ENCODE measurements at regions not wholly inside any gene's neighbourhood (a gene's known extent, or its start where the extent isn't known, plus 50 kb on each side); places are given as distances from the start of the nearest gene placed in this dataset.

DNA sequence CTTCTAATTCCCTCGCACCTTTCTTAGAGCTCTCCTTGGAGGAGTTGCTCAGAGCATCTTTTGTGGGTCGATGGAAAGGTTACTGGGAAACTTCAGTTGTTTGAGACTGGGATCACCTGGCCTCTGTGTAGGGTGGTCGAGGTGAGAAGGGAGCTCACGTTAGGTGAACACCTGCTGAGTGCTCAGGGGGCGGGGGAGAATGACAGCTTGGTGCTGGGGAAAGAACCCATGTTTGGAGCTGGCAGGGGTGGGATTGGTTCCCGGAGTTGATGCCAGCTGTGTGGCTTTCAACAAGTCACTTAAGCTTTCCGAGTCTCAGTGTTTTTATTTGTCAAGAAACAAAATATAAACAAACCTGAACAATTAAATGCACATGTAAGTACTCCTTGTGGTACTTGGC is 122.3 kb downstream of the GLI2 start:
- no peak for DNase-seq
- no peaks in the 10 kb centered on the region for H3K27me3 ChIP-seq (ENCODE audit: control insufficient read depth, insufficient read depth, low read length)

DNA sequence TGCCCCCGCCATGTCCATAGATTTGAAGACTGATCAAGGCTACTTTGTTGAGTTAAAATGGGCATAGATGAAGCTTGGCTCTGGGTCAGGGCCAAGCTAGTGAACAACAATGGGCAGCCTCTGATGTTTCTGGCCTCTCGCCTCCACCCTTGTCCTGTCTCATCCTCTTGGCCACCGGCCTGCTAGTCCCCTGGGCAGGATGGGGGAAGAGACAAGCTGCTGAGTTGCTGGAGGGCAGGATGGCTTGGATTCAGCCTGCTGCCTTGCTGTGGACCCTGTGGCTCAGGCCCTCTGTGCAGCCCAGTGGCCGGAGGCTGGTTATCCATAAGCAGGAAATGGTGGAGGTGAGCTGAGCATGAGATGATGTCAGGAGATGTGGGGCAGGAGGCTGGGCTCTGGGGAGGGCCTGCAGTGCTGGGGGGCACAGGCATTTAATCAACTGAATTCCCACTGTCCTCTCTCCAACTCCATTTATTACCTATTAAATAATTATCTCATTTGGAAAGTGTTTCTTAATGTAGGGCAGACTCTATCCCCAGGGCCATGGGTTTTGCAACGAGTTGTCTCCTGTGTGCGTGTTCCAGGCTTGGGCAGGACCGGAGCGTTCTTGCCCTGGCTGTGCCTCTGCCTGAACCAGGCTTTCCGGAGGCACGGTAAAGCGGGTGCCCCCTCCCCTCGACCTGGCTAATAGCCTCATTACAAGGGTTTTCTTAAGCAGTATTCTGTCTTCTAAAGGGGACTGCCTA is 122.9 kb downstream of the GLI2 start:
- Histone ChIP-seq H3K4me3 (ENCODE audit: insufficient read depth, low read depth, low read length) (no peak overlapping the region), H3K36me3 (replicated peaks; ENCODE audit: control insufficient read depth, insufficient read depth, low read length) (no peaks in the 10 kb centered on the region), H3K27me3 (ENCODE audit: control insufficient read depth, insufficient read depth, low read length) (no peaks in the 10 kb centered on the region)
- no peak for DNase-seq

More for the DNA sequence above, 122.3 kb downstream of the GLI2 start:
- Histone ChIP-seq H3K36me3 (replicated peaks; ENCODE audit: control insufficient read depth, insufficient read depth, low read length) (no peaks in the 10 kb centered on the region), H3K4me3 (ENCODE audit: insufficient read depth, low read depth, low read length) (no peak overlapping the region)

DNA sequence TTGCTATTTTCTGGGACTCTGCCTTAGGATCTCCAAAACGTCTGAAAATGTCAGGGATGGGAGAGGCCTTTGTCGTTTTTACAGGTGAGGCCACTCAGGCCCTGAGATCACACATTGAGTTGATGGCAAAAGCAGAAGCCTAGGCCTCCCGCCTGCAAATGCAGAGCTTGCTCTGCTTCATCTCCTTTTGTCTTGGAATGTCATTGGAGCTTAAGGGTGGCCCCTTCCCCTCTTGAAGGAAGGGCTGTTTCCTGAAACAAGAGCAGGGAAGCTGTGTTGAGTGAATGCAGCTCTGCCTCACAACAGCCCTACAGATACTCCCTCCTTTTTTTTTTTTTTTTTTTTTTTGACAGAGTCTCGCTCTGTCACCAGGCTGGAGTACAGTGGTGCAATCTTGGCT is 123.5 kb downstream of the GLI2 start:
- Histone ChIP-seq H3K36me3 (replicated peaks; ENCODE audit: control insufficient read depth, insufficient read depth, low read length) (no peaks in the 10 kb centered on the region), H3K27me3 (ENCODE audit: control insufficient read depth, insufficient read depth, low read length) (no peaks in the 10 kb centered on the region), H3K4me3 (ENCODE audit: insufficient read depth, low read depth, low read length) (no peak overlapping the region)
- DNase-seq = peak; percentile 89

DNA sequence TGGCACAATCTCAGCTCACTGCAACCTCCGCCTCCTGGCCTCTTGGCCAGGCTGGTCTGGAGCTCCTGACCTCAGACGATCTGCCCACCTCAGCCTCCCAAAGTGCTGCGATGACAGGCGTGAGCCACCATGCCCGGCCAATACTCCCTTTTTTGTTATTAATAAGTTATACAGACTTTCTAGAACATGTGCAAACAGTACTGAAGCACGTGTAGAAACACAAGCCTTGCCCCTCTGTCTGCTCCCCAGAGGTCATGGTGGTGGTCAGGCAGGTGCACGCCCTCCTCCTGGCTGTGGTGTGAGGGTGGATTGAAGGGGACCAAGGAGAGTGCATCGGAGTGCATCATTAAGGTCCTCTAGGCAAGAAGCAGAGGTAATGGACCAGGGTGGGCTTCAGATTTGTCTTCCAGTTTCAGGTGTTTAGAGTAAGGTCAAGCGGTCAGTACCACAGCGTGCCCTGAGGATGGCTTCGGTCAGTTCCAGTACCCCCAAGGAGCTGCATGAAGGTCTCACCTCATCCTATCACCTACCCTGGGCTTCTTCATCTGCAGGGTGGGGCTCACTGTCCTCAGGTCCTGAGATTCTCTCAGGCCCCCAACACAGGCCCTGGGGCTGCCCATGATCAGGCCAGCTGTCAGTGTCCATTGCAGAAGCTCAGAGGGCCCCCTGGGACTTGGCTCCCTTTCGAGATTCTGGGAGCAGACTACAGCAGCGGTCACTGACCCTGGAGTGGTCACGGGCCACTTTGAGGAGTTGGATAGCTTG is 124.3 kb downstream of the GLI2 start:
- Histone ChIP-seq H3K4me3 (ENCODE audit: insufficient read depth, low read depth, low read length) (no peak overlapping the region), H3K36me3 (replicated peaks; ENCODE audit: control insufficient read depth, insufficient read depth, low read length) (no peaks in the 10 kb centered on the region), H3K27me3 (ENCODE audit: control insufficient read depth, insufficient read depth, low read length) (no peaks in the 10 kb centered on the region)
- DNase-seq = no peak

DNA sequence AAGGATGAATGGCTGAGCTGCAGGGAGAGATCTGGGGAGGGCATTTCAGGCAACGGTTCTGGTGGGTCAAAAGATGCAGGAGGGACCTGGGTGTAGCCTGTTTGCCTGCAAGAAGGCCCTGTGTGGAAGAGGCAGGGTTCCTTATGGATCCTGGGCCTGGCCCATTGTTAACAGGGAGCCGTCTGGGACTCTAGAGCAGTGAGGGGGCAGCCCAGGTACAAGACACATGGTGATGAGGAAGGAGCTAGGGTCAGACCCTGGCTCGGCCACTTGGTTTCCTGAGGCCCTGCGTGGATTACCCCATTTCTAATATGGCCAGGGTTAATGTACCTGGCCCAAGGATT is 124.9 kb downstream of the GLI2 start:
- H3K27me3 ChIP-seq (ENCODE audit: control insufficient read depth, insufficient read depth, low read length) = no peaks in the 10 kb centered on the region
- DNase-seq = no peak
- no peak overlapping the region for H3K4me3 ChIP-seq (ENCODE audit: insufficient read depth, low read depth, low read length)
- no peaks in the 10 kb centered on the region for H3K36me3 ChIP-seq (replicated peaks; ENCODE audit: control insufficient read depth, insufficient read depth, low read length)

DNA sequence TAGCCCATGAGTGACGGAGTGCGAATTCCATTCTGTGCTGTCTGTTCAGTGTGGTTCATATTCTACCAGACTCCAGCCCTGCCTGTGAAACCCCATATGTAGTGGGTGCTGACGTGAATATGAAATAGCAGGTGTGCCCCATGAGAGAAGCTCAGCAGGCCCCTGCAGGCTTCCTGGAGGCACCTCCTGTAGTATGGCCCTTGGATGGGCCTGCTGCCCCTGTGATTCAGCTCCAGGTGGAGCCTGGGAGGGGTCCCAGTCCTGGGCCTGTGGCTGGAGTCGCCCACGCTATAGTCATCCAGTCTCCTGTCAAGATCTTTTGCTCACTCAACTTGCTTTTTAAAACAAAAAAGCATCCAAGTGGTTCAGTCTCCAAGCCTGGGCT is 125.5 kb downstream of the GLI2 start:
- DNase-seq = no peak
- Histone ChIP-seq H3K4me3 (ENCODE audit: insufficient read depth, low read depth, low read length) (no peak overlapping the region), H3K27me3 (ENCODE audit: control insufficient read depth, insufficient read depth, low read length) (no peaks in the 10 kb centered on the region), H3K36me3 (replicated peaks; ENCODE audit: control insufficient read depth, insufficient read depth, low read length) (no peaks in the 10 kb centered on the region)

DNA sequence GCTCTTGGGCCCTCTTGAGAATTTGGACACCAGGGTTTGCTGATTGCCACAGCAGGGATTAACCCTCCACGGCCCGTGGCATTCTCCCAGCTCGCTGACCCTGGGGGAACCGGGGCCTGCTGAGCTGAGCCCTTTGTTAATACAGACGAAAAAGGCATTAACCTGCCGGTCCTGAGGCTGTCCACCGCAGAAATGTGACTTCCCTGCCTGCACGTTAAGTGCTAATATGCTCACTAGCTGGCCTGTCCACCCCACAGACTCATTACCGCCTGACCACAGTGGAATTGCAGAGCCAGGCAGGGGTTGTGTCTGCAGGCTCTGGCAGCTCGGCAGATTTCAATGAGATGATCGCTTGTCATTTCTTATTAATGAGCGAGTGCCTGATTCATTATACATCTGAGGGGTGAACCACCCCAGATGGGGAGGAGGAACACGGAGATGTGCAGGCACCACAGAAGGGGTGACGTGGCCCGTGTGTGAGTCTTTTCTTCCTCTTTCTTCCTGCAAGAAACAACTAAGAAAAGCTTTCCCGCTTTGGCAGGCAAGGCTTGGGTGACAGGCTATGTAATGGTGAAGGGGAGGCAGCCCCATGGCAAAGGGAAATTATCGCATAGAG is 126.0 kb downstream of the GLI2 start:
- no peaks in the 10 kb centered on the region for H3K36me3 ChIP-seq (replicated peaks; ENCODE audit: control insufficient read depth, insufficient read depth, low read length)
- DNase-seq = no peak
- no peak overlapping the region for H3K4me3 ChIP-seq (ENCODE audit: insufficient read depth, low read depth, low read length)
- no peaks in the 10 kb centered on the region for H3K27me3 ChIP-seq (ENCODE audit: control insufficient read depth, insufficient read depth, low read length)

DNA sequence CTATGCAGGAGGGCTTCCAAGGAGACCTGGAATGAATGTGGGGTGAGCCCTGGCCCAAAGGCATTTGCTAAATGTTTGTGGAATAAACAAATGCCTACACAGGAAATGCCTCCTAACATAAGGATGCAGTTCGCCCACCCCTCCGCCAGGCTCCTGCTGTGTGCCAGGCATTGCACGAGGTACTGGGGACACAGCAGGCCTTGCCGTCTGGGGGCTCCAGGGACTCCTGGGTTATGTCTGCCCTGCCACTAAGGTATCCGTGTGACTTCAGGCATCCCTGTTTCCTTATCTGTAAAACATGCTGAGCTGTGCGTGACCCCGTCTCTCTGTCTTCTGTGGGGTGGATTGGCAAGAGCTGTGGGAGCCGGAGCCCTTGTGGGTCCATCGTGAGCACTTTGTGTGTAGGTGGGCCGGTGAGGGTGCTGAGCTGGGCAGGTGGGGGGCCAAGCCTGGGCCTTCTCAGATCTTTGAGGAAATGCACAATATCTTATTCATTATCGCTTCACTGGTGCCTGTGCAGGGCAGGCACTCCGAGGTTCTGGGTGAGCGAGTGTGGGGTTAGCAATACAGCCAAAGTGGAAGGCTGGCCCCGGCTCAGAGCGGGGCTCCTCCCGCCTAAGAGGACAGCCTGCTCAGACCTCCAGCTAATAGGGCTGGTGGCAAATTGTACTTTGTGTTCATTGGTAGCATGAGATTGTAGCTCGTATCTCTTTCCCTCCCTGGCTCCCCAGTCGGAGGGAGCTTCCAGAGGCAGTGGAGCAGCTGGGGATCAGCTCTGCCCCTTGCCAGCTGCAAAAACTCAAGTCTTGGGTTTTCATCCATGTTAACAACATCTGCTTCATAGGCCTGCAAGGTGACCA is 126.8 kb downstream of the GLI2 start:
- Histone ChIP-seq H3K36me3 (replicated peaks; ENCODE audit: control insufficient read depth, insufficient read depth, low read length) (no peaks in the 10 kb centered on the region), H3K4me3 (ENCODE audit: insufficient read depth, low read depth, low read length) (no peak overlapping the region), H3K27me3 (ENCODE audit: control insufficient read depth, insufficient read depth, low read length) (no peaks in the 10 kb centered on the region)
- DNase-seq = no peak

DNA sequence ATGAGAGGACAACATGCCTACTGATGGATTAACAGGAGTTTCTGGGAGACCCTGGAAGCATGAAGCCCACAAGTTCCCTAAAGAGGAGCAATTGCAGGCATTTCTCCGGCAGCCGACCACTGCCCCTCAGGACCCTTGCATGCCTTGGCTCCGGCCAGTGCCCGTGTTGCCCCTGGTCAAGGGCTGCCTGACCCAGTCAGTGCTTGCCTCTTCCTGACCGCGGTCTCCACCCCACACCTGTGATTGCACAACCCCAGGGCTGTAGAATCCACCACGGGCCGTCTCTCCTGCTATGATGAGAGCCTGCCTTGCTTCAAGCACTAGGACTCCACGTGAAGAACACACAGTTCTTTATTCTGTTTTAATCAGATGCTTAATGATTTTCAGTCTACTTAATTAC is 127.5 kb downstream of the GLI2 start:
- H3K4me3 ChIP-seq (ENCODE audit: insufficient read depth, low read depth, low read length) = no peak overlapping the region
- H3K27me3 ChIP-seq (ENCODE audit: control insufficient read depth, insufficient read depth, low read length) = no peaks in the 10 kb centered on the region
- H3K36me3 ChIP-seq (replicated peaks; ENCODE audit: control insufficient read depth, insufficient read depth, low read length) = no peaks in the 10 kb centered on the region
- no peak for DNase-seq

DNA sequence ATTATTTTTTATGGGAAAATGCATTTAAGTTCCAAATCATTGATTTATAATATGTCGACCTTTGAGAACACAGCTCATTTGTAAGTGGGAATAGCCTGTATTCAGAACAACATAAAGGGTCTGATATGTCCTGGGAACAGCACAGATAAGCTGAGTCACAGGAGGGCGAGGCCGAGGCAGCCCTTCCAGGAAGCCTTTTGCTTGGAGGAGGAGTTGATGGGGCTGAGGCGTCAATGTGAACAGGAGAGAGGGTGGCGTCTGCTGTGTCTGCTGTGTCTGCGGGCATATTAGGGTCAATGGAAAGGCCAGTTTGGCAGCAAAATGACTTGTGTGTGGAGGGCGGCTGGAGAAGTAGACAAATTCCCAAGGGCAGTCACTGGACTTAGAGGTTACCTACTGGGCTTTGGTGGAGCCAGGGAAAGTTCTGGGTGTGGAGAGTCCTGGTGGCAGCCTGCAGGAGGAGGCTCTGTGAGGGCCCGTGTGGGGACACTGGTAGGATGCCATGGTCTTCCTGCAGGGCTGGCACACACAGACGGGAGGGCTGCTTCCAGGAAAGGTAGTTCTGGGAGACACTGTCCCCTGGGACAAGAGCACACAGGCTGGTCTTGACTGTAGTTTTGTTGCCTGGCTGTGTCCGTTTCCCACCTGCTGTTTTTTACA is 128.1 kb downstream of the GLI2 start:
- H3K27me3 ChIP-seq (ENCODE audit: control insufficient read depth, insufficient read depth, low read length) = no peaks in the 10 kb centered on the region
- no peak overlapping the region for H3K4me3 ChIP-seq (ENCODE audit: insufficient read depth, low read depth, low read length)
- no peaks in the 10 kb centered on the region for H3K36me3 ChIP-seq (replicated peaks; ENCODE audit: control insufficient read depth, insufficient read depth, low read length)
- no peak for DNase-seq

DNA sequence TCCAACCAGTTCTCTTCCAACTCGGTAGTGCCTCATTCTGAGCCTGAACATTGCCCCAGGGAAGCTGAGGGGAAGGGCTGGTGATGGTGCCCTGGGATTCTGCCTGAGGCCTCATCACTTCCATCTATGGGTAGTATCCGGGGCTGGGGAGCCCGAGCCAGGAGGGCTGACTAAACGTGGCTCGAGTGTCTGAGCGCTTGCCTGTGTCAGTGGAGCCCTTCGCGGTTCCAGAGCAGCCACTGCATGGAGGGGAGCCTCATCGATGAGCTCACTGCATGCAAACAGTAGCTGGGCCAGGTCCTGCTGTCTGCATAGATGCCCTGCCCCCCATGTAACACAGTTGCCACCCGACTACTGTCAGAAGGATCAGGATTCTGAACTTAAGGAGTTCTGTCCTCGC is 129.3 kb downstream of the GLI2 start:
- H3K4me3 ChIP-seq (ENCODE audit: insufficient read depth, low read depth, low read length) = no peak overlapping the region
- no peaks in the 10 kb centered on the region for H3K27me3 ChIP-seq (ENCODE audit: control insufficient read depth, insufficient read depth, low read length)
- no peaks in the 10 kb centered on the region for H3K36me3 ChIP-seq (replicated peaks; ENCODE audit: control insufficient read depth, insufficient read depth, low read length)
- no peak for DNase-seq

DNA sequence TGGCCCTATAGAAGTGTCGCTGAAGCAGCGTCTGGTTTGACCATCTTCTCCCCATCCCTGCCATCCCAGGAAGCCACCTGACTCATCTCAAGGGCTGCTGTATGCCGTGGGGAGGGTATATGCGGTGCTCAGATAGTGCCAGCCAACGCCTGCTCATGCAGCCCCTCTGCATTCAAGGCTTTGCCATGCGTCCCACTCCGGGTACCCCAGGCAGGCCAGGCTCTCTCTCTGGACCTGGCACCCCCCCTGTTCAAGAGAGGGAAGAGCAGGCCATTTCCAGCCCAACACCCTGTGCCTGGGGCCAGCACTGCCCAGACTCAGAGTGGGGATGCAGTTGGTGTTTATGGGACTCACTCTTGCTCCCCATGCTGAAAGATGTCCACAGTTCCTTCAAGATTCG is 130.0 kb downstream of the GLI2 start:
- no peak for DNase-seq
- no peaks in the 10 kb centered on the region for H3K36me3 ChIP-seq (replicated peaks; ENCODE audit: control insufficient read depth, insufficient read depth, low read length)
- no peak overlapping the region for H3K4me3 ChIP-seq (ENCODE audit: insufficient read depth, low read depth, low read length)
- no peaks in the 10 kb centered on the region for H3K27me3 ChIP-seq (ENCODE audit: control insufficient read depth, insufficient read depth, low read length)

DNA sequence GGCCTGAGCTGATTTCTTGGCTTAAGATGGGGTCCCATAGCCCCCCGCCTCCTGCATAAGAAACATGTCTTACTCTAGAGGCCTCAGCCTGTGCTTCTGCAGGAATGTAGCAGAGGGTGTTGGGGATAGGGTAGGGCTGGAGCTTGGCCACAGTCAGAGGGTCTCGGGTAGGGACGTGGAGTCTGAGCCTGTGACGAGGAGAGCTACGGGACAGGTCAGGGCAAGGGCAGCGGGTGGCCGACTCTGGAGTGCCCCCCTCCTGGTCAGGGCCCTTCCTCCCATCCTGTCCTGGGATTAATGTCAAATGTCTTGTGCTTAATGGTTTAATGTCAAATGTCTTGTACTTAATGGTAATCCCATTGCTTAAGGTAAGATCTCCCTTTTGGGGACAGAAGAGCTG is 130.4 kb downstream of the GLI2 start:
- Histone ChIP-seq H3K36me3 (replicated peaks; ENCODE audit: control insufficient read depth, insufficient read depth, low read length) (no peaks in the 10 kb centered on the region), H3K4me3 (ENCODE audit: insufficient read depth, low read depth, low read length) (no peak overlapping the region), H3K27me3 (ENCODE audit: control insufficient read depth, insufficient read depth, low read length) (no peaks in the 10 kb centered on the region)
- DNase-seq = no peak

DNA sequence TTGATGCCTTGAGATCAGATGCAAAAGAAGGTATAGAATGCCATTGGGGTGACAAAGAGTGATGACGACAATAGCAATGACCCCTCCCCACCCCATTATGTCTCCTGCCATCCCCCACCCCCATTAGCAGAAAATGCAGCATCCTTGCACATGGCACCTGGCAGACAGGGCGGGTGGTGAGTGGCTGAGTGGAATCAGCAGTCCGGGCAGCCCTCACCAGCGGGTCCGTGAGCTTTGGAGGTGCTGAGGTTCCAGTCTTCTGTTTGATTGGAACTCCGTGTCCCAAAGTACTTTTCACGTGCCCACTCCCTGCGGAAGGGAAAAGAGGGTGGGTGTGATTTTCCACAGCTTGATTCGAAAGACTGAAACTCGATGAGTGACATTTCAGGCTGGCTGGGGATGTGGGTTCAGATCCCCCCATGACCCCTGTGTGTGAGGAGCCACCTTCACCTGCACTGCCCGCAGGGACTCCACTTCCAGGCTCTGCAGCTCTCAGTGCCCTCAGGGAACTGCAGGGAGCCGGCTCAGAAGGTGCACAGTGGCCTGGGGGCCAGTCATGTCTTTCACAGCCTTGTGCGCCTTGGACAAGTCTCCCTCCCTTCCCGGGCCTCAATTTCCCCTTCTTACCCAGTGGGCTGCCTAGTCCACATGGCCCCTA is 130.9 kb downstream of the GLI2 start:
- DNase-seq = no peak
- no peak overlapping the region for H3K4me3 ChIP-seq (ENCODE audit: insufficient read depth, low read depth, low read length)
- H3K27me3 ChIP-seq (ENCODE audit: control insufficient read depth, insufficient read depth, low read length) = no peaks in the 10 kb centered on the region
- H3K36me3 ChIP-seq (replicated peaks; ENCODE audit: control insufficient read depth, insufficient read depth, low read length) = no peaks in the 10 kb centered on the region
